ENCODE measurements at regions not wholly inside any gene's neighbourhood (a gene's known extent, or its start where the extent isn't known, plus 50 kb on each side); places are given as distances from the start of the nearest gene placed in this dataset.

DNA sequence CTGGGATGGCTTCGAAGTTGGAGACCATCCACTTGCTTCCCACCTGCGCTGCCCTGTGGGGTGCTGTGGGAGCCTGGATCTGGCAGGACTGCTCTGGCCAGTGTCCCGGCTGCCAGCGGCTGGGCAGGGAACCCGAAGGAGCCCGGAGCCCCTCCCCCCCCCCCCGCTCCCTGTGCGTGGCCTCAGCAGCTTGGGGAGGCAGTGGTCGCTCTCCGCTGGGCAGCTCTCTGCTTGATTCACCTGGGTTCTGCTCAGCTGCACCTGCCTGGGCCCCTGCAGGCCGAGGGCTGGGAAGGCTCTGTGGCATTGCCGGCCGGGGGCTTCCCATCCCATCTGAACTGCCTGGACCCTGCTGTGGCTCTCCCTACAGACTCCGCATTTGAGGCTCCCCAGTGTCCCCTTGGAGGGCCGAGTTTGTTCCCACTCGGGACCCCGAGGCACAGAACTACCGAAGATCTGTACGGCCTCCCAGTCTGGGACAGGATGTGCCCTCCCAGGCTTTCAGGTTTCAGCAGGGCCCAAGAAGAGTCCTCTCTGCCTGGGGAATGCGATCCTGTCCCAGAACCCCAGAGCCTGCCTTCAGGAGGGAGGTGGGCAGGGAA is 525.1 kb downstream of the TCERG1L start:
- Histone ChIP-seq H3K27me3 (ENCODE audit: insufficient read depth, low read length, poor library complexity, severe bottlenecking) (no peaks in the 10 kb centered on the region), H3K9ac (ENCODE audit: low read depth, low read length, poor library complexity, severe bottlenecking) (no peak overlapping the region), H3K4me2 (ENCODE audit: low read depth, low read length, poor library complexity, severe bottlenecking) (no peak overlapping the region), H3F3A (ENCODE audit: low read depth) (no peaks in the 10 kb centered on the region), H3K4me3 (ENCODE audit: low read length, poor library complexity, severe bottlenecking) (no peak overlapping the region), H3K79me2 (ENCODE audit: insufficient read depth, low read length) (no peaks in the 10 kb centered on the region), H4K20me1 (ENCODE audit: insufficient read depth, low read length, poor library complexity, severe bottlenecking) (no peaks in the 10 kb centered on the region), H3K9me3 (ENCODE audit: insufficient read depth, low read depth, low read length) (peaks cover 4% of the 10 kb centered on the region; the same call in 1 of the 2 replicates), H3K9me2 (replicated peaks; ENCODE audit: low read depth, low read length) (no peaks in the 10 kb centered on the region), H3K36me3 (ENCODE audit: insufficient read depth, low read length) (no peaks in the 10 kb centered on the region), H2AFZ (ENCODE audit: low read length) (no peak overlapping the region), H3K4me1 (ENCODE audit: insufficient read depth, low read length, poor library complexity, severe bottlenecking) (no peaks in the 10 kb centered on the region)
- TF ChIP-seq, protein P1, sequence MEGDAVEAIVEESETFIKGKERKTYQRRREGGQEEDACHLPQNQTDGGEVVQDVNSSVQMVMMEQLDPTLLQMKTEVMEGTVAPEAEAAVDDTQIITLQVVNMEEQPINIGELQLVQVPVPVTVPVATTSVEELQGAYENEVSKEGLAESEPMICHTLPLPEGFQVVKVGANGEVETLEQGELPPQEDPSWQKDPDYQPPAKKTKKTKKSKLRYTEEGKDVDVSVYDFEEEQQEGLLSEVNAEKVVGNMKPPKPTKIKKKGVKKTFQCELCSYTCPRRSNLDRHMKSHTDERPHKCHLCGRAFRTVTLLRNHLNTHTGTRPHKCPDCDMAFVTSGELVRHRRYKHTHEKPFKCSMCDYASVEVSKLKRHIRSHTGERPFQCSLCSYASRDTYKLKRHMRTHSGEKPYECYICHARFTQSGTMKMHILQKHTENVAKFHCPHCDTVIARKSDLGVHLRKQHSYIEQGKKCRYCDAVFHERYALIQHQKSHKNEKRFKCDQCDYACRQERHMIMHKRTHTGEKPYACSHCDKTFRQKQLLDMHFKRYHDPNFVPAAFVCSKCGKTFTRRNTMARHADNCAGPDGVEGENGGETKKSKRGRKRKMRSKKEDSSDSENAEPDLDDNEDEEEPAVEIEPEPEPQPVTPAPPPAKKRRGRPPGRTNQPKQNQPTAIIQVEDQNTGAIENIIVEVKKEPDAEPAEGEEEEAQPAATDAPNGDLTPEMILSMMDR (conservative IDR thresholded peaks at IDR 0.05; ENCODE audit: low read length), result no peak
- TF ChIP-seq EZH2phosphoT487 (IDR thresholded peaks at IDR 0.05; ENCODE audit: borderline replicate concordance), result no peak

DNA sequence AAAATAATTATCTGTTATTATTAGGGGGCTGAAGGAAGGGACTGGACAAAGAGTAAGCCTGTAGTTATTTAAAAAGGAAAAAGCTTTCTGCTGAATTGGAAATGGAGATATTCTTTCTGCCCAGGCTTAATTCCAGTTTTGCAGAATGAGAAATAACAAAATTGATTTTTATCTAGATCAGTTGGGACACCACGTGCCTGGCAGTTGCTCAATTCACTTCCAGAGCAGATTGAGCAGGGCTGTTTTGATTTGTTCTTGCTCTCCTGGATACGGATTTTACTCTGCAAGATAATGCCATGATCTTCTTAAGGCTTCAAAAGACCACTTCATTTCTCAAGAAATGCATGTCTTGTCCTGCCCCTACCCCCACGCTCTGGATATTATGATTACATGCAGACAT is 524.3 kb downstream of the TCERG1L start:
- Histone ChIP-seq H3K27me3 (ENCODE audit: insufficient read depth, low read length, poor library complexity, severe bottlenecking) (no peaks in the 10 kb centered on the region), H3K9me2 (replicated peaks; ENCODE audit: low read depth, low read length) (no peaks in the 10 kb centered on the region), H3F3A (ENCODE audit: low read depth) (no peaks in the 10 kb centered on the region), H3K9me3 (ENCODE audit: insufficient read depth, low read depth, low read length) (peaks cover 4% of the 10 kb centered on the region; the same call in 1 of the 2 replicates), H2AFZ (ENCODE audit: low read length) (no peak overlapping the region), H3K4me1 (ENCODE audit: insufficient read depth, low read length, poor library complexity, severe bottlenecking) (no peaks in the 10 kb centered on the region), H3K79me2 (ENCODE audit: insufficient read depth, low read length) (no peaks in the 10 kb centered on the region), H3K4me2 (ENCODE audit: low read depth, low read length, poor library complexity, severe bottlenecking) (no peak overlapping the region), H3K9ac (ENCODE audit: low read depth, low read length, poor library complexity, severe bottlenecking) (no peak overlapping the region), H3K4me3 (ENCODE audit: low read length, poor library complexity, severe bottlenecking) (no peak overlapping the region), H3K36me3 (ENCODE audit: insufficient read depth, low read length) (no peaks in the 10 kb centered on the region), H4K20me1 (ENCODE audit: insufficient read depth, low read length, poor library complexity, severe bottlenecking) (no peaks in the 10 kb centered on the region)
- no peak for TF ChIP-seq EZH2phosphoT487 (IDR thresholded peaks at IDR 0.05; ENCODE audit: borderline replicate concordance)
- TF ChIP-seq, protein P1 (conservative IDR thresholded peaks at IDR 0.05; ENCODE audit: low read length), result no peak

DNA sequence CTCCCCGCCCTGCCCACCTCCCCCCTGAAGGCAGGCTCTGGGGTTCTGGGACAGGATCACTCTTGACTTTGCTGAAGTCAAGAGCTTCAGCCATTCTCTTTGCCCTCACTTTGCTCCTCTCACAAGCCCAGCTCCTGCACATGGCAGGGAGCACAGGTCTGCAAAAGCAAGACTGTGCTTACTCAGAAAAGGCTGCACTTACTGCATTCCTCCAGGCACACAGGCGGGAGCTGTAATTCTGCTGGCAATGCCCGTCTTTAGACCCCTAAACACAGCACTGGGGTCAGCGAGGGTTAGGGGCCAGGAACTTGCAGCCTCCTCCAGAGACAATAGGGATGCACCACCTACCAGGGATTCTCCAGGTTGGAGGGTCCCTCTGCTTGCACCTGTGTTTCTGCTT is 523.7 kb downstream of the TCERG1L start:
- Histone ChIP-seq H2AFZ (ENCODE audit: low read length) (no peak overlapping the region), H3F3A (ENCODE audit: low read depth) (no peaks in the 10 kb centered on the region), H3K79me2 (ENCODE audit: insufficient read depth, low read length) (no peaks in the 10 kb centered on the region), H4K20me1 (ENCODE audit: insufficient read depth, low read length, poor library complexity, severe bottlenecking) (no peaks in the 10 kb centered on the region), H3K9me2 (replicated peaks; ENCODE audit: low read depth, low read length) (no peaks in the 10 kb centered on the region), H3K4me3 (ENCODE audit: low read length, poor library complexity, severe bottlenecking) (no peak overlapping the region), H3K4me2 (ENCODE audit: low read depth, low read length, poor library complexity, severe bottlenecking) (no peak overlapping the region), H3K27me3 (ENCODE audit: insufficient read depth, low read length, poor library complexity, severe bottlenecking) (no peaks in the 10 kb centered on the region), H3K9ac (ENCODE audit: low read depth, low read length, poor library complexity, severe bottlenecking) (no peak overlapping the region), H3K36me3 (ENCODE audit: insufficient read depth, low read length) (no peaks in the 10 kb centered on the region), H3K4me1 (ENCODE audit: insufficient read depth, low read length, poor library complexity, severe bottlenecking) (no peaks in the 10 kb centered on the region), H3K9me3 (ENCODE audit: insufficient read depth, low read depth, low read length) (peaks cover 7% of the 10 kb centered on the region; the same call in 1 of the 2 replicates)
- TF ChIP-seq, protein P1 (conservative IDR thresholded peaks at IDR 0.05; ENCODE audit: low read length), result no peak
- TF ChIP-seq EZH2phosphoT487 (IDR thresholded peaks at IDR 0.05; ENCODE audit: borderline replicate concordance), result no peak
